Vagina (tissue), 2 donors: ENCODE measurements at regions not wholly inside any gene's neighbourhood (a gene's known extent, or its start where the extent isn't known, plus 50 kb on each side); places are given as distances from the start of the nearest gene placed in this dataset.

ENCODE experiments used
- POLR2A ChIP-seq, 2 donors: fragments of 450-650 bp; IDR thresholded peaks; one replicate each; pipeline ENCODE4 v1.6.1; 2017; ENCODE audit warnings: antibody characterized with exemption in 2 of 2, mild to moderate bottlenecking in 2 of 2, moderate library complexity in 2 of 2
- POLR2AphosphoS5 ChIP-seq, 2 donors: sonication (generic); formaldehyde crosslinking; IDR thresholded peaks; one replicate each; pipeline ENCODE4 v1.9.0; 2017; ENCODE audit warnings: antibody characterized with exemption in 2 of 2, mild to moderate bottlenecking in 2 of 2, low read depth in 1 of 2; ENCODE audit not compliant: insufficient read depth in 1 of 2
- TF ChIP-seq, protein P1 (sequence below), 3 experiments: fragments of 450-650 bp in 2 of 3; fragments of 200-600 bp in 1 of 3; sonication (generic) in 1 of 3; IDR thresholded peaks; one replicate each; pipeline ENCODE4 v1.5.1; 2017 to 2019; ENCODE audit warnings: antibody characterized with exemption in 3 of 3, mild to moderate bottlenecking in 2 of 3, moderate library complexity in 2 of 3

DNA sequence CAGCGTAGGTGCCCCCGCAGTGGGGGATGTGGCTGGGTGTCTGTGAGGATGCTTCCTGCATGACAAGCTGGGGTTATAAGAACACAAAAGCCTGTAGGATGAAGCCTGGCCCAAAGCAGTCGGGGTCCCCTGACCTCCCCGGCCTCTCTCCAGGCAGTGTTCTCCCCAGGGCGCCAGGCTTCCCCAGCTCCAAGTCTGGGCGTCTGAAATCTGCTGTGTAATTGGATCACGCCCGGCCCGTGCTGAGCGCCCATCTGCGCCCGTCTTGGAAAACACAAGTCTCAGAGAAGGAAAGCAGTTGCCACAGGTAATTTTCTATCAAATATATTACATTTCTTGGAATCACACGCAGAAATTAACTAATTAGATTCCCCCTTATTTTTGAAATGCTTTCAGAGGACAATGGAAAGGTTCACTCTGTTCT, 233.3 kb downstream of the CTTN start:
- TF ChIP-seq POLR2A (IDR thresholded peaks at IDR 0.05) (no peak), POLR2AphosphoS5 (IDR thresholded peaks at IDR 0.05; ENCODE audit: insufficient read depth in 1 of 2, low read depth in 1 of 2) (no peak)
- TF ChIP-seq, protein P1, sequence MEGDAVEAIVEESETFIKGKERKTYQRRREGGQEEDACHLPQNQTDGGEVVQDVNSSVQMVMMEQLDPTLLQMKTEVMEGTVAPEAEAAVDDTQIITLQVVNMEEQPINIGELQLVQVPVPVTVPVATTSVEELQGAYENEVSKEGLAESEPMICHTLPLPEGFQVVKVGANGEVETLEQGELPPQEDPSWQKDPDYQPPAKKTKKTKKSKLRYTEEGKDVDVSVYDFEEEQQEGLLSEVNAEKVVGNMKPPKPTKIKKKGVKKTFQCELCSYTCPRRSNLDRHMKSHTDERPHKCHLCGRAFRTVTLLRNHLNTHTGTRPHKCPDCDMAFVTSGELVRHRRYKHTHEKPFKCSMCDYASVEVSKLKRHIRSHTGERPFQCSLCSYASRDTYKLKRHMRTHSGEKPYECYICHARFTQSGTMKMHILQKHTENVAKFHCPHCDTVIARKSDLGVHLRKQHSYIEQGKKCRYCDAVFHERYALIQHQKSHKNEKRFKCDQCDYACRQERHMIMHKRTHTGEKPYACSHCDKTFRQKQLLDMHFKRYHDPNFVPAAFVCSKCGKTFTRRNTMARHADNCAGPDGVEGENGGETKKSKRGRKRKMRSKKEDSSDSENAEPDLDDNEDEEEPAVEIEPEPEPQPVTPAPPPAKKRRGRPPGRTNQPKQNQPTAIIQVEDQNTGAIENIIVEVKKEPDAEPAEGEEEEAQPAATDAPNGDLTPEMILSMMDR (IDR thresholded peaks at IDR 0.05), result no peak
